ENCODE measurements at regions not wholly inside any gene's neighbourhood (a gene's known extent, or its start where the extent isn't known, plus 50 kb on each side); places are given as distances from the start of the nearest gene placed in this dataset.

DNA sequence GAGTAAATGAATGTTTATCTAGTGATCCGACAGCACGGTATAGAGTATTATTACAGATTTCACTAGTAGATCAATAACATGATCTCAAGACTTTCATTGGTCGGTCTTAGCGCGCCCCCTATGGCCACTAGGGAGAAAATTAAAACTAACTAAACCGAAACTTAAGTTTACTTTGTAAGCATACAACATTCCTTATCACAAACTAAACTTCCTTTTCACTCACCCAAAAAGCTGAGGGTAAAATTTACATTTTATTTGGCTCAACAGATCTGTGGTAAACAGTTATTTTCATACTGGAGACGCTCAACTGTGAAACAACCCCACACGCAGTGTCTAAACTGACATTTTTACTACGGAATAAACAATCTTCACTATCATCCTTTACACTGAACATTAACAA lies 215.6 kb upstream of the MAP2 start:
- TF ChIP-seq, protein P1, sequence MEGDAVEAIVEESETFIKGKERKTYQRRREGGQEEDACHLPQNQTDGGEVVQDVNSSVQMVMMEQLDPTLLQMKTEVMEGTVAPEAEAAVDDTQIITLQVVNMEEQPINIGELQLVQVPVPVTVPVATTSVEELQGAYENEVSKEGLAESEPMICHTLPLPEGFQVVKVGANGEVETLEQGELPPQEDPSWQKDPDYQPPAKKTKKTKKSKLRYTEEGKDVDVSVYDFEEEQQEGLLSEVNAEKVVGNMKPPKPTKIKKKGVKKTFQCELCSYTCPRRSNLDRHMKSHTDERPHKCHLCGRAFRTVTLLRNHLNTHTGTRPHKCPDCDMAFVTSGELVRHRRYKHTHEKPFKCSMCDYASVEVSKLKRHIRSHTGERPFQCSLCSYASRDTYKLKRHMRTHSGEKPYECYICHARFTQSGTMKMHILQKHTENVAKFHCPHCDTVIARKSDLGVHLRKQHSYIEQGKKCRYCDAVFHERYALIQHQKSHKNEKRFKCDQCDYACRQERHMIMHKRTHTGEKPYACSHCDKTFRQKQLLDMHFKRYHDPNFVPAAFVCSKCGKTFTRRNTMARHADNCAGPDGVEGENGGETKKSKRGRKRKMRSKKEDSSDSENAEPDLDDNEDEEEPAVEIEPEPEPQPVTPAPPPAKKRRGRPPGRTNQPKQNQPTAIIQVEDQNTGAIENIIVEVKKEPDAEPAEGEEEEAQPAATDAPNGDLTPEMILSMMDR (IDR thresholded peaks at IDR 0.05) = peak; percentile 75; the same call in 1 of the 2 replicates
- no peak for TF ChIP-seq POLR2AphosphoS5 (IDR thresholded peaks at IDR 0.05; ENCODE audit: low read depth, low read length)
- no peak for TF ChIP-seq SIN3A (IDR thresholded peaks at IDR 0.05; ENCODE audit: borderline replicate concordance, insufficient read depth, low read depth, low read length)
